ENCODE measurements at regions not wholly inside any gene's neighbourhood (a gene's known extent, or its start where the extent isn't known, plus 50 kb on each side); places are given as distances from the start of the nearest gene placed in this dataset.

- no peaks in the 10 kb centered on the region for H3K9me3 ChIP-seq (ENCODE audit: insufficient read depth, low read depth, low read length)
- no peaks in the 10 kb centered on the region for H3K4me1 ChIP-seq (ENCODE audit: insufficient read depth, low read length)
- H3K27me3 ChIP-seq (ENCODE audit: insufficient read depth, low read length) = no peaks in the 10 kb centered on the region
- no peaks in the 10 kb centered on the region for H3K36me3 ChIP-seq (ENCODE audit: insufficient read depth, low read depth, low read length)
- H3K4me3 ChIP-seq (ENCODE audit: low read length) = no peak overlapping the region
- no peak overlapping the region for H3K27ac ChIP-seq (ENCODE audit: low read length)
- H3K9ac ChIP-seq (ENCODE audit: low read depth, low read length) = no peak overlapping the region
These were observed 113.5 kb upstream of the TEX51 start for GRCh38 chr2:126785236-126785635.

GRCh38 chr2:126785862-126786261 is 112.8 kb upstream of the TEX51 start:
- H3K9me3 ChIP-seq (ENCODE audit: insufficient read depth, low read depth, low read length) = no peaks in the 10 kb centered on the region
- H3K9ac ChIP-seq (ENCODE audit: low read depth, low read length) = no peak overlapping the region
- no peaks in the 10 kb centered on the region for H3K36me3 ChIP-seq (ENCODE audit: insufficient read depth, low read depth, low read length)
- H3K4me3 ChIP-seq (ENCODE audit: low read length) = no peak overlapping the region
- no peak overlapping the region for H3K27ac ChIP-seq (ENCODE audit: low read length)
- H3K4me1 ChIP-seq (ENCODE audit: insufficient read depth, low read length) = no peaks in the 10 kb centered on the region
- H3K27me3 ChIP-seq (ENCODE audit: insufficient read depth, low read length) = no peaks in the 10 kb centered on the region

- Histone ChIP-seq H3K27me3 (ENCODE audit: insufficient read depth, low read length) (no peaks in the 10 kb centered on the region), H3K9ac (ENCODE audit: low read depth, low read length) (no peak overlapping the region)
These were observed 111.9 kb upstream of the TEX51 start for GRCh38 chr2:126786765-126787164.

GRCh38 chr2:126787289-126787688 is 111.4 kb upstream of the TEX51 start:
- Histone ChIP-seq H3K27me3 (ENCODE audit: insufficient read depth, low read length) (no peaks in the 10 kb centered on the region), H3K36me3 (ENCODE audit: insufficient read depth, low read depth, low read length) (no peaks in the 10 kb centered on the region), H3K9ac (ENCODE audit: low read depth, low read length) (no peak overlapping the region), H3K4me1 (ENCODE audit: insufficient read depth, low read length) (no peaks in the 10 kb centered on the region), H3K9me3 (ENCODE audit: insufficient read depth, low read depth, low read length) (no peaks in the 10 kb centered on the region), H3K4me3 (ENCODE audit: low read length) (no peak overlapping the region), H3K27ac (ENCODE audit: low read length) (no peak overlapping the region)

More at GRCh38 chr2:126786765-126787164, 111.9 kb upstream of the TEX51 start:
- Histone ChIP-seq H3K27ac (ENCODE audit: low read length) (no peak overlapping the region), H3K9me3 (ENCODE audit: insufficient read depth, low read depth, low read length) (no peaks in the 10 kb centered on the region), H3K4me1 (ENCODE audit: insufficient read depth, low read length) (no peaks in the 10 kb centered on the region), H3K36me3 (ENCODE audit: insufficient read depth, low read depth, low read length) (no peaks in the 10 kb centered on the region), H3K4me3 (ENCODE audit: low read length) (no peak overlapping the region)

- no peak overlapping the region for H3K27ac ChIP-seq (ENCODE audit: low read length)
- no peaks in the 10 kb centered on the region for H3K9me3 ChIP-seq (ENCODE audit: insufficient read depth, low read depth, low read length)
- H3K27me3 ChIP-seq (ENCODE audit: insufficient read depth, low read length) = no peaks in the 10 kb centered on the region
- no peak overlapping the region for H3K4me3 ChIP-seq (ENCODE audit: low read length)
- no peak overlapping the region for H3K9ac ChIP-seq (ENCODE audit: low read depth, low read length)
- no peaks in the 10 kb centered on the region for H3K36me3 ChIP-seq (ENCODE audit: insufficient read depth, low read depth, low read length)
- H3K4me1 ChIP-seq (ENCODE audit: insufficient read depth, low read length) = no peaks in the 10 kb centered on the region
These were observed 110.6 kb upstream of the TEX51 start for GRCh38 chr2:126788113-126788512.

- no peaks in the 10 kb centered on the region for H3K9me3 ChIP-seq (ENCODE audit: insufficient read depth, low read depth, low read length)
- H3K27me3 ChIP-seq (ENCODE audit: insufficient read depth, low read length) = no peaks in the 10 kb centered on the region
- H3K4me1 ChIP-seq (ENCODE audit: insufficient read depth, low read length) = peaks cover 4% of the 10 kb centered on the region; the same call in 1 of the 2 replicates
- H3K27ac ChIP-seq (ENCODE audit: low read length) = no peak overlapping the region
- no peak overlapping the region for H3K9ac ChIP-seq (ENCODE audit: low read depth, low read length)
- H3K36me3 ChIP-seq (ENCODE audit: insufficient read depth, low read depth, low read length) = no peaks in the 10 kb centered on the region
- no peak overlapping the region for H3K4me3 ChIP-seq (ENCODE audit: low read length)
These were observed 110.0 kb upstream of the TEX51 start for GRCh38 chr2:126788652-126789051.

GRCh38 chr2:126790987-126791780 is 107.5 kb upstream of the TEX51 start:
- Histone ChIP-seq H3K27me3 (ENCODE audit: insufficient read depth, low read length) (no peaks in the 10 kb centered on the region), H3K9ac (ENCODE audit: low read depth, low read length) (no peak overlapping the region), H3K9me3 (ENCODE audit: insufficient read depth, low read depth, low read length) (no peaks in the 10 kb centered on the region), H3K27ac (ENCODE audit: low read length) (no peak overlapping the region), H3K4me1 (ENCODE audit: insufficient read depth, low read length) (peaks cover 8% of the 10 kb centered on the region; the same call in 1 of the 2 replicates), H3K36me3 (ENCODE audit: insufficient read depth, low read depth, low read length) (no peaks in the 10 kb centered on the region), H3K4me3 (ENCODE audit: low read length) (no peak overlapping the region)

- Histone ChIP-seq H3K9ac (ENCODE audit: low read depth, low read length) (no peak overlapping the region), H3K4me3 (ENCODE audit: low read length) (no peak overlapping the region), H3K36me3 (ENCODE audit: insufficient read depth, low read depth, low read length) (no peaks in the 10 kb centered on the region), H3K27ac (ENCODE audit: low read length) (no peak overlapping the region), H3K4me1 (ENCODE audit: insufficient read depth, low read length) (peaks cover 8% of the 10 kb centered on the region; the same call in 1 of the 2 replicates), H3K9me3 (ENCODE audit: insufficient read depth, low read depth, low read length) (no peaks in the 10 kb centered on the region), H3K27me3 (ENCODE audit: insufficient read depth, low read length) (no peaks in the 10 kb centered on the region)
These were observed 106.5 kb upstream of the TEX51 start for GRCh38 chr2:126792186-126792585.

- H3K4me1 ChIP-seq (ENCODE audit: insufficient read depth, low read length) = peaks cover 8% of the 10 kb centered on the region; the same call in 1 of the 2 replicates
- H3K27ac ChIP-seq (ENCODE audit: low read length) = no peak overlapping the region
- H3K4me3 ChIP-seq (ENCODE audit: low read length) = no peak overlapping the region
- H3K9ac ChIP-seq (ENCODE audit: low read depth, low read length) = no peak overlapping the region
- no peaks in the 10 kb centered on the region for H3K27me3 ChIP-seq (ENCODE audit: insufficient read depth, low read length)
- no peaks in the 10 kb centered on the region for H3K36me3 ChIP-seq (ENCODE audit: insufficient read depth, low read depth, low read length)
- H3K9me3 ChIP-seq (ENCODE audit: insufficient read depth, low read depth, low read length) = no peaks in the 10 kb centered on the region
These were observed 105.7 kb upstream of the TEX51 start for GRCh38 chr2:126792993-126793392.

- no peak overlapping the region for H3K4me3 ChIP-seq (ENCODE audit: low read length)
- no peaks in the 10 kb centered on the region for H3K36me3 ChIP-seq (ENCODE audit: insufficient read depth, low read depth, low read length)
- no peak overlapping the region for H3K27ac ChIP-seq (ENCODE audit: low read length)
- no peaks in the 10 kb centered on the region for H3K27me3 ChIP-seq (ENCODE audit: insufficient read depth, low read length)
- peaks cover 8% of the 10 kb centered on the region; the same call in 1 of the 2 replicates for H3K4me1 ChIP-seq (ENCODE audit: insufficient read depth, low read length)
- no peak overlapping the region for H3K9ac ChIP-seq (ENCODE audit: low read depth, low read length)
- H3K9me3 ChIP-seq (ENCODE audit: insufficient read depth, low read depth, low read length) = no peaks in the 10 kb centered on the region
These were observed 104.6 kb upstream of the TEX51 start for GRCh38 chr2:126793885-126794613.

GRCh38 chr2:126795656-126796055 is 103.0 kb upstream of the TEX51 start:
- Histone ChIP-seq H3K9me3 (ENCODE audit: insufficient read depth, low read depth, low read length) (no peaks in the 10 kb centered on the region), H3K36me3 (ENCODE audit: insufficient read depth, low read depth, low read length) (no peaks in the 10 kb centered on the region), H3K27me3 (ENCODE audit: insufficient read depth, low read length) (no peaks in the 10 kb centered on the region), H3K4me3 (ENCODE audit: low read length) (no peak overlapping the region), H3K27ac (ENCODE audit: low read length) (no peak overlapping the region), H3K9ac (ENCODE audit: low read depth, low read length) (no peak overlapping the region), H3K4me1 (ENCODE audit: insufficient read depth, low read length) (peaks cover 8% of the 10 kb centered on the region; the same call in 1 of the 2 replicates)
